ENCODE measurements at regions not wholly inside any gene's neighbourhood (a gene's known extent, or its start where the extent isn't known, plus 50 kb on each side); places are given as distances from the start of the nearest gene placed in this dataset.
"Not testable (repeated sequence)": the region's sequence is repeated elsewhere in the genome, so short reads cannot be mapped to it uniquely, and the experiment has no call there.

DNA sequence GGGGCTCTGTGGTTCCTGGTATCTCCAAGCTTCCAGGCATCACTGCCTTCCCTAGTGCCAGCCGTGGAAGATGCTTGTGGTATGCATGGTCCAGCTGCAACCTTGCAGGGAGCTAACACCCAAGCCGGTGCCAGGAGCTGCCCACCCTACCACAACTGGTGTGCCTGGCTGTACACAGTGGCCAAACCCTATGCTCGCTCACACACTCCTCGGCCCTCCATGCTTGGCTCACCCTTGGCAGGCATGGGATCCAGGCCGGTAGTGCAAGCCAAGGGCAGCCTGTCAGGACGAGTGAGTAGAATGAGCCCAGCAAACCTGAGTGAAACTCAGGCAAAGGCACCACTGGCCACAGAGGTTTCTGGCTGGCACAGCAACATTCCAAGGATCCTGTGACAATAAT lies 1676.0 kb downstream of the SLITRK1 start:
- Mint-ChIP-seq H3K27me3 (no peaks in the 10 kb centered on the region), H3K36me3 (ENCODE audit: insufficient read depth) (peaks cover 1% of the 10 kb centered on the region), H3K9me3 (peaks cover 5% of the 10 kb centered on the region), H3K27ac (ENCODE audit: low read depth) (no peak overlapping the region), H3K4me3 (no peak overlapping the region), H3K4me1 (no peaks in the 10 kb centered on the region)
- DNase-seq (ENCODE audit: low spot score in 2 of 2): no peak
- no peak for ATAC-seq (replicated peaks; ENCODE audit: extremely low read depth, poor library complexity, severe bottlenecking)

DNA sequence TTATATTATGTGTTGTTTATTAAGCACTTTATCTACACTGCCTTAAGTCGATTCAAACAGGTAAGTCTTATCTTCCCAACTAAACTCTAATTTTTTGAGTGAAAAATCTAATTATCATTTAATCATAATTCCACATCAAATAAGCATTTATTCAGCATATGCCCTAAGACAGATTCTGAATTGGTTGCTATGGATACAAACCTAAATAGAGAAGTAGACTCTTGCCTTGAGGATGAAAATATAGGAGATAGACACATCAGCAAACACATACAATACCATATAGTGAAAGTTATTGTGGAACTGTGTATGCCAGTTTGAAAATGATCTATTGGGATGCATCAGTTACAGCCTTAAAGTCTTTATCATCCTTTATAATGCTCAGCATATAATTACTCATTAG lies 1679.9 kb downstream of the SLITRK1 start:
- DNase-seq (ENCODE audit: low spot score in 2 of 2) (no peak), ATAC-seq (replicated peaks; ENCODE audit: extremely low read depth, poor library complexity, severe bottlenecking) (no peak)
- peaks cover 1% of the 10 kb centered on the region for H3K36me3 Mint-ChIP-seq (ENCODE audit: insufficient read depth)
- no peak overlapping the region for H3K4me3 Mint-ChIP-seq
- peaks cover 5% of the 10 kb centered on the region for H3K9me3 Mint-ChIP-seq
- no peak overlapping the region for H3K27ac Mint-ChIP-seq (ENCODE audit: low read depth)
- no peaks in the 10 kb centered on the region for H3K27me3 Mint-ChIP-seq
- no peaks in the 10 kb centered on the region for H3K4me1 Mint-ChIP-seq

GRCh38 chr13:82196087-82196486 lies 1686.2 kb downstream of the SLITRK1 start:
- peaks cover 5% of the 10 kb centered on the region for H3K9me3 Mint-ChIP-seq
- H3K27ac Mint-ChIP-seq (ENCODE audit: low read depth): no peak overlapping the region
- no peaks in the 10 kb centered on the region for H3K36me3 Mint-ChIP-seq (ENCODE audit: insufficient read depth)
- no peak overlapping the region for H3K4me3 Mint-ChIP-seq
- ATAC-seq (replicated peaks; ENCODE audit: extremely low read depth, poor library complexity, severe bottlenecking) (no peak), DNase-seq (ENCODE audit: low spot score in 2 of 2) (no peak)
- H3K27me3 Mint-ChIP-seq: no peaks in the 10 kb centered on the region
- H3K4me1 Mint-ChIP-seq: no peaks in the 10 kb centered on the region

DNA sequence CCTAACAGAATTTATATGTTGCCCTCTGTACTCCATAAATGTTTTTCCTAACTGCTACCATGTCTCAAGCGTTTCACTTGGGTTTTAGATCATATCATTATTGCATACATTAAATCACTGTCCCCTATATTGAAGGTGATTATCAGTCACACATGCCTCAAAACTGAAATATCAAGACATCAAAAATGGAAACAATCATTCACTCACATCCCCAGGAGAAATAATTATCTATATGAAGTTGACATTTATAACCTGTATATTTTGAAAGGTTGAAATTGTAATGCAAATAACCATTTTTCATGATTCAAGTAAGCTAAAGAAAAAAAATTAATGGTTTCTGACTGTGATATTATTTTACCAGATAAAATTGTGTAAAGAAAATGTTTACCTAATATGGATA lies 1695.0 kb downstream of the SLITRK1 start:
- no peaks in the 10 kb centered on the region for H3K4me1 Mint-ChIP-seq
- H3K9me3 Mint-ChIP-seq: peaks cover 10% of the 10 kb centered on the region
- H3K36me3 Mint-ChIP-seq (ENCODE audit: insufficient read depth): no peaks in the 10 kb centered on the region
- no peak overlapping the region for H3K27ac Mint-ChIP-seq (ENCODE audit: low read depth)
- H3K27me3 Mint-ChIP-seq: no peaks in the 10 kb centered on the region
- no peak for DNase-seq (ENCODE audit: low spot score in 2 of 2)
- no peak overlapping the region for H3K4me3 Mint-ChIP-seq
- no peak for ATAC-seq (replicated peaks; ENCODE audit: extremely low read depth, poor library complexity, severe bottlenecking)

GRCh38 chr13:82176751-82177150 lies 1705.5 kb downstream of the SLITRK1 start:
- Mint-ChIP-seq H3K36me3 (ENCODE audit: insufficient read depth) (no peaks in the 10 kb centered on the region), H3K4me1 (no peaks in the 10 kb centered on the region), H3K27ac (ENCODE audit: low read depth) (no peak overlapping the region), H3K9me3 (peaks cover 14% of the 10 kb centered on the region), H3K27me3 (no peaks in the 10 kb centered on the region), H3K4me3 (no peak overlapping the region)
- DNase-seq (ENCODE audit: low spot score in 2 of 2) (no peak), ATAC-seq (replicated peaks; ENCODE audit: extremely low read depth, poor library complexity, severe bottlenecking) (no peak)

DNA sequence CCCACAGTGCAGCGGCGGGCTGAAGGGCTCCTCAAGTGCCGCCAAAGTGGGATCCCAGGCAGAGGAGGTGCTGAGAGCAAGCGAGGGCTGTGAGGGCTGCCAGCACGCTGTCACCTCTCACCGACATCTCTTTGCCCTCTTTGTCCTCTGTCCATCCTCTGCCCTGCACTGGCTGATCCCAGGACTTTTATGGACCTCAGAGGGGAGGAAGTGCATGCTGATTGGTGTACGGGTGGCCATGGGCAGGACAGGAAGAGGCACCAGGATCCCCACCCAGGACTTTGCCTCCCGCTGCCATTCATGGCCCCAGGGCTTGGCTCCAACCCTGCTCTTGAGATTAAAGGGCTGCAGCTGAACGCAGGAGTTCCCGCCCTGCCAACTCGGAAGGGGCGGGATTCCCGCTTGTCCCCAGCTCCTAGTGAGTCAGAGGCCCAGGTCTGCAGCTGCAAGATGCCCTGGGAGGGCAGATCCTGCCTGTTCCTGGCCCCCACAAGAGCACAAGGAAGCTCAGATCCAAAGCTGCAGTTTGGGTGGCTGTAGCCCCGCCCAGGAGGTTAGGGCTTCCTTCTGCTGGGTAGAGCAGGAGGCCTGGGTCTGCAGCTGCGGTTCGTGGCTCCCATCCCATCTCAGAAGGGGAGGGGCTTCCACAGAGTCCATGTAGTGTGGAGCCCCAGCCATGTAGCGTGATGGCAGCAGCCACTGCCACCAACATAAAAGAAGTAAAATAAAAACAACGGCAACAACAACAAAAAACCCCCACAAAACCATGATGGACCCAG lies 1716.7 kb downstream of the SLITRK1 start:
- ATAC-seq (replicated peaks; ENCODE audit: extremely low read depth, poor library complexity, severe bottlenecking): no peak
- H3K27me3 Mint-ChIP-seq: no peaks in the 10 kb centered on the region
- H3K9me3 Mint-ChIP-seq: peaks cover 24% of the 10 kb centered on the region
- no peak overlapping the region for H3K4me3 Mint-ChIP-seq
- H3K36me3 Mint-ChIP-seq (ENCODE audit: insufficient read depth): no peaks in the 10 kb centered on the region
- H3K4me1 Mint-ChIP-seq: no peaks in the 10 kb centered on the region
- no peak overlapping the region for H3K27ac Mint-ChIP-seq (ENCODE audit: low read depth)
- no peak for DNase-seq (ENCODE audit: low spot score in 2 of 2)

GRCh38 chr13:82164780-82165395 lies 1717.4 kb downstream of the SLITRK1 start:
- H3K9me3 Mint-ChIP-seq: peaks cover 23% of the 10 kb centered on the region
- H3K27me3 Mint-ChIP-seq; H3K4me3 Mint-ChIP-seq; ATAC-seq (replicated peaks; ENCODE audit: extremely low read depth, poor library complexity, severe bottlenecking); DNase-seq (ENCODE audit: low spot score in 2 of 2); H3K27ac Mint-ChIP-seq (ENCODE audit: low read depth); H3K36me3 Mint-ChIP-seq (ENCODE audit: insufficient read depth); H3K4me1 Mint-ChIP-seq: not testable (repeated sequence)

GRCh38 chr13:82147526-82147925 lies 1734.7 kb downstream of the SLITRK1 start:
- Mint-ChIP-seq H3K4me1 (no peaks in the 10 kb centered on the region), H3K27ac (ENCODE audit: low read depth) (no peak overlapping the region), H3K9me3 (peaks cover 7% of the 10 kb centered on the region), H3K36me3 (ENCODE audit: insufficient read depth) (no peaks in the 10 kb centered on the region), H3K27me3 (no peaks in the 10 kb centered on the region), H3K4me3 (no peak overlapping the region)
- ATAC-seq (replicated peaks; ENCODE audit: extremely low read depth, poor library complexity, severe bottlenecking) (no peak), DNase-seq (ENCODE audit: low spot score in 2 of 2) (no peak)

GRCh38 chr13:82136880-82137279 lies 1745.4 kb downstream of the SLITRK1 start:
- no peak overlapping the region for H3K4me3 Mint-ChIP-seq
- no peaks in the 10 kb centered on the region for H3K4me1 Mint-ChIP-seq
- no peaks in the 10 kb centered on the region for H3K36me3 Mint-ChIP-seq (ENCODE audit: insufficient read depth)
- no peak overlapping the region for H3K27ac Mint-ChIP-seq (ENCODE audit: low read depth)
- H3K27me3 Mint-ChIP-seq: no peaks in the 10 kb centered on the region
- peaks cover 9% of the 10 kb centered on the region for H3K9me3 Mint-ChIP-seq
- no peak for ATAC-seq (replicated peaks; ENCODE audit: extremely low read depth, poor library complexity, severe bottlenecking)
- DNase-seq (ENCODE audit: low spot score in 2 of 2): no peak

- Mint-ChIP-seq H3K36me3 (ENCODE audit: insufficient read depth) (no peaks in the 10 kb centered on the region), H3K27me3 (no peaks in the 10 kb centered on the region), H3K27ac (ENCODE audit: low read depth) (no peak overlapping the region), H3K4me1 (no peaks in the 10 kb centered on the region), H3K9me3 (peaks cover 23% of the 10 kb centered on the region), H3K4me3 (no peak overlapping the region)
- DNase-seq (ENCODE audit: low spot score in 2 of 2) (no peak), ATAC-seq (replicated peaks; ENCODE audit: extremely low read depth, poor library complexity, severe bottlenecking) (no peak)
Measured at GRCh38 chr13:82129281-82129680, 1753.0 kb downstream of the SLITRK1 start.

GRCh38 chr13:82118589-82118988 lies 1763.7 kb downstream of the SLITRK1 start:
- no peaks in the 10 kb centered on the region for H3K4me1 Mint-ChIP-seq
- peaks cover 3% of the 10 kb centered on the region for H3K36me3 Mint-ChIP-seq (ENCODE audit: insufficient read depth)
- no peak overlapping the region for H3K4me3 Mint-ChIP-seq
- DNase-seq (ENCODE audit: low spot score in 2 of 2): no peak
- peaks cover 11% of the 10 kb centered on the region for H3K9me3 Mint-ChIP-seq
- no peak overlapping the region for H3K27ac Mint-ChIP-seq (ENCODE audit: low read depth)
- no peak for ATAC-seq (replicated peaks; ENCODE audit: extremely low read depth, poor library complexity, severe bottlenecking)
- H3K27me3 Mint-ChIP-seq: no peaks in the 10 kb centered on the region

DNA sequence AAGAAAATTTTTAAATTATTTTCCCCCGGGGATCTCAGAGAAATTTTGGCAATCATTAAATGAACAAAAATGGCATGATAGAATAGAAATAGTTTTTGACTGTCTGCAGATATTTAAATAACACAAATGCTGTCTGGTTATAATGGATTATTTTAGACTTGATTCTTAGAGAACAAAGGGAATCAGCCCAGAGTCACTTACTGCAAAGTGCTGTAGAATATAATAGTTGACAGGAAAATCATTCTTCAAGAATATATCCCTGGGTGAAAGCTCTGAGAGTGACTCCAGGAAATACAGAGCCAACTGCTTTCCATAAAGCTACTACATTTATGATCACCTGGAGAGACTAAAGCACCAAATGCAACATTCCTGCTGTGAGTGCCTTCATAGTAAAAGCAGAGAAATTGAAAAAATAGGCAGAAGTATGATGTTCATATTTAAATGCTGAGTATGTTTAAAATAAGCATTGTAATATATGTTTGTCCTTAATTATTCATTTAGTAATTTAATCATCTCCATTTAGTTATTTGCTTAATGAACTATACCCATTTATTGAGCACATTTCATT lies 1765.8 kb downstream of the SLITRK1 start:
- H3K27ac Mint-ChIP-seq (ENCODE audit: low read depth): no peak overlapping the region
- H3K9me3 Mint-ChIP-seq: peaks cover 17% of the 10 kb centered on the region
- H3K36me3 Mint-ChIP-seq (ENCODE audit: insufficient read depth): peaks cover 2% of the 10 kb centered on the region
- no peak for ATAC-seq (replicated peaks; ENCODE audit: extremely low read depth, poor library complexity, severe bottlenecking)
- no peak overlapping the region for H3K4me3 Mint-ChIP-seq
- no peaks in the 10 kb centered on the region for H3K4me1 Mint-ChIP-seq
- no peak for DNase-seq (ENCODE audit: low spot score in 2 of 2)
- no peaks in the 10 kb centered on the region for H3K27me3 Mint-ChIP-seq

- peaks cover 22% of the 10 kb centered on the region for H3K9me3 Mint-ChIP-seq
- no peak overlapping the region for H3K4me3 Mint-ChIP-seq
- peaks cover 2% of the 10 kb centered on the region for H3K36me3 Mint-ChIP-seq (ENCODE audit: insufficient read depth)
- no peaks in the 10 kb centered on the region for H3K27me3 Mint-ChIP-seq
- ATAC-seq (replicated peaks; ENCODE audit: extremely low read depth, poor library complexity, severe bottlenecking): no peak
- no peak overlapping the region for H3K27ac Mint-ChIP-seq (ENCODE audit: low read depth)
- no peak for DNase-seq (ENCODE audit: low spot score in 2 of 2)
- H3K4me1 Mint-ChIP-seq: no peaks in the 10 kb centered on the region
Measured at GRCh38 chr13:82115391-82115790, 1766.9 kb downstream of the SLITRK1 start.
